ENCODE measurements at regions not wholly inside any gene's neighbourhood (a gene's known extent, or its start where the extent isn't known, plus 50 kb on each side); places are given as distances from the start of the nearest gene placed in this dataset.

DNA sequence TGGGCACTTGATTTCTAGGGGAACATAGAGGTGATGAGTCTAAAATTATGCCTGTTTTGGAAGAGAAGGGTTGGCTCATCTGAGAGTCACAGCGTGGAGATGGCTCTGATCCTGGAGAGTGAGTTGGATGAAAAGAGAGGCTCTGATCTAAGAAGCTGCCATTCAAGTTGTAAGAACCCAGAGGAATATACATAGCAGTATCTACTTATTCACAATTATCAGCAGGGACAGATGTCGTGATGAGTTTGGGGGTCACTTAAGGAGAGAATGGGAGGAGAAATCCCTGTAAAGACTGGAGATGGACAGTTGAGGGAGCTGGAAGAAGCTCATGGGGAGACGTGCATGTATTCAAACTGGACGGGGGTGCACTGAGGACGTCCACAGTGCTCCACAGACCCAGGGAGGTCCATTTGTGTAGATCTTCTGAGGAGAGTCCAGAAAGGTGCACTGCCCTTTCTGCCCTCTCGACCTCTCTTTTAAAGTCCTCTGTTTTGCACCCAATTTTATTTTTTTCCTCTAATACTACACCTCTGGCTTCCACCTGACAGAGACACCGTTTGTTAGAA is 124.7 kb upstream of the SSTR4 start:
- no peak for DNase-seq
- Histone ChIP-seq H3K36me3 (no peaks in the 10 kb centered on the region), H3K4me1 (no peaks in the 10 kb centered on the region), H3K27me3 (no peaks in the 10 kb centered on the region), H3K9me3 (no peaks in the 10 kb centered on the region), H3K4me3 (ENCODE audit: low read depth, low read length) (no peak overlapping the region)
- TF ChIP-seq, protein P1, sequence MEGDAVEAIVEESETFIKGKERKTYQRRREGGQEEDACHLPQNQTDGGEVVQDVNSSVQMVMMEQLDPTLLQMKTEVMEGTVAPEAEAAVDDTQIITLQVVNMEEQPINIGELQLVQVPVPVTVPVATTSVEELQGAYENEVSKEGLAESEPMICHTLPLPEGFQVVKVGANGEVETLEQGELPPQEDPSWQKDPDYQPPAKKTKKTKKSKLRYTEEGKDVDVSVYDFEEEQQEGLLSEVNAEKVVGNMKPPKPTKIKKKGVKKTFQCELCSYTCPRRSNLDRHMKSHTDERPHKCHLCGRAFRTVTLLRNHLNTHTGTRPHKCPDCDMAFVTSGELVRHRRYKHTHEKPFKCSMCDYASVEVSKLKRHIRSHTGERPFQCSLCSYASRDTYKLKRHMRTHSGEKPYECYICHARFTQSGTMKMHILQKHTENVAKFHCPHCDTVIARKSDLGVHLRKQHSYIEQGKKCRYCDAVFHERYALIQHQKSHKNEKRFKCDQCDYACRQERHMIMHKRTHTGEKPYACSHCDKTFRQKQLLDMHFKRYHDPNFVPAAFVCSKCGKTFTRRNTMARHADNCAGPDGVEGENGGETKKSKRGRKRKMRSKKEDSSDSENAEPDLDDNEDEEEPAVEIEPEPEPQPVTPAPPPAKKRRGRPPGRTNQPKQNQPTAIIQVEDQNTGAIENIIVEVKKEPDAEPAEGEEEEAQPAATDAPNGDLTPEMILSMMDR (IDR thresholded peaks at IDR 0.05; ENCODE audit: low read depth, low read length): no peak

DNA sequence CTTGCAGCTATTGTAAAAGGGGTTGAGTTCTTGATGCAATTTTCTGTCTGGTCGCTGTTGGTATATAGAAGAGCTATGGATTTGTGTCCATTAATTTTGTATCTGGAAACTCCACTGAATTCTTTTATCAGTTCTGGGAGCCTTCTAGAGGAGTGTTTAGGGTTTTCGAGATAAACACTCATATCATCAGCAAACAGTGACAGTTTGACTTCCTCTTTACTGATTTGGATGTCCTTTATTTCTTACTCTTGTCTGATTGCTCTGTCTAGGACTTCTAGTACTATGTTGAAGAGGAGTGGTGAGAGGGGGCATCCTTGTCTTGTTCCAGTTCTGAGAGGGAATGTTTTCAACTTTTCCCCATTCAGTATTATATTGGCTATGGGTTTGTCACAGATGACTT is 120.8 kb upstream of the SSTR4 start:
- TF ChIP-seq, protein P1 (IDR thresholded peaks at IDR 0.05; ENCODE audit: low read depth, low read length): no peak
- H3K9me3 ChIP-seq: no peaks in the 10 kb centered on the region; the same call in 1 of the 2 replicates
- H3K4me3 ChIP-seq (ENCODE audit: low read depth, low read length): no peak overlapping the region
- no peaks in the 10 kb centered on the region for H3K27me3 ChIP-seq
- DNase-seq: no peak
- H3K4me1 ChIP-seq: no peaks in the 10 kb centered on the region
- no peaks in the 10 kb centered on the region for H3K36me3 ChIP-seq

DNA sequence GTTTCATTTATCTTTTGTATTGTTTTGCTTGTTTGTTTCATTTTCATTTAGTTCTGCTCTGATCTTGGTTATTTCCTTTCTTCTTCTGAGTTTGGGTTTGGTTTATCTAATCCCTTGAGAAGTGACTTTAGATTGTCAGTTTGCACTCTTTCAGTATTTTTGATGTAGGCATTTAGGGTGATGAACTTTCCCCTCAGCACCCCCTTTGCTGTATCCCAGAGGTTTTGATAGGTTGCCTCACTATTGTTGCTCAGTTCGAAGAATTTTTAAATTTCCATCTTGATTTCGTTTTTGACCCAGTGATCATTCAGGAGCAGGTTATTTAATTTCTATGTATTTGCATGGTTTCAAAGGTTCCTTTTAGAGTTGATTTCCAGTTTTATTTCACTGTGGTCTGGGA is 119.6 kb upstream of the SSTR4 start:
- Histone ChIP-seq H3K36me3 (no peaks in the 10 kb centered on the region), H3K4me1 (no peaks in the 10 kb centered on the region), H3K4me3 (ENCODE audit: low read depth, low read length) (no peak overlapping the region), H3K27me3 (no peaks in the 10 kb centered on the region), H3K9me3 (no peaks in the 10 kb centered on the region; the same call in 1 of the 2 replicates)
- no peak for DNase-seq
- TF ChIP-seq, protein P1 (IDR thresholded peaks at IDR 0.05; ENCODE audit: low read depth, low read length): no peak

DNA sequence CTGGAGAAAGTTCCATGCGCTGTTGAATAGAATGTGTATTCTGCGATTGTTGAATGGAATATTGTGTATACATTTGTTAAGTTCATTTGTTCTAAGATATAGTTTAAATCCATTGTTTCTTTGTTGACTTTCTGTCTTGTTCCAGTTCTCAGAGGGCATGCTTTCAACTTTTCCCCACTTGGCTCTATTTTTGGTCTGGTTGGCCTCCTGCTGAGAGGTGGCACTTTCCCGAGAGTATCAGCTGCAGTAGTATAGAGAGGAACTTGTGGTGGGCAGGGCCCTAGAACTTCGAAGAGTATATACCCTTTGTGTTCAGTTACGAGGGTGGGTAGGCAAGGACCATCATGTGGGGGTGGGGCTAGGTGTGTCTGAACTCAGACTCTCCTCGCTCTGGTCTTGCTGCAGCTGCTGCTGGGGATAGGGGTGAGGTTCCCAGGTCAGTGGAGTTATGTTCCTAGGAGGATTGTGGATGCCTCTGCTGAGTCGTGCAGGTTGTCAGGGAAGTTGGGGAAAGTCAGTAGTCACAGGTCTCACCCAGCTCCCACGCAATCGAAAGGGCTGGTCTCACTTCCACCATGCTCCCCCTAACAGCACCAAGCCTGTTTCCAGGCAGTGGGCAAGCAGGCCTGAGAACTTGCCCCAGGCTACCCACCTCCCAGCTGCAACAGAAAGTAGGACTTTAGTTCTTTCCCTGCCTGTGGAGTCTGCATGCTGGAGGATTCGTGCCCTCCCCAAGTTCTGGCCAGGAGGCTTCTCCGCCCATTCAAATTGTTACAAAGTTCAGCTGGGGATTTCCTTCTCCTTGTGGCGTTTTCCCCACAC is 118.9 kb upstream of the SSTR4 start:
- no peaks in the 10 kb centered on the region; the same call in 1 of the 2 replicates for H3K9me3 ChIP-seq
- H3K27me3 ChIP-seq: no peaks in the 10 kb centered on the region
- H3K4me3 ChIP-seq (ENCODE audit: low read depth, low read length): no peak overlapping the region
- no peak for DNase-seq
- H3K4me1 ChIP-seq: no peaks in the 10 kb centered on the region
- H3K36me3 ChIP-seq: no peaks in the 10 kb centered on the region
- TF ChIP-seq, protein P1 (IDR thresholded peaks at IDR 0.05; ENCODE audit: low read depth, low read length): no peak

DNA sequence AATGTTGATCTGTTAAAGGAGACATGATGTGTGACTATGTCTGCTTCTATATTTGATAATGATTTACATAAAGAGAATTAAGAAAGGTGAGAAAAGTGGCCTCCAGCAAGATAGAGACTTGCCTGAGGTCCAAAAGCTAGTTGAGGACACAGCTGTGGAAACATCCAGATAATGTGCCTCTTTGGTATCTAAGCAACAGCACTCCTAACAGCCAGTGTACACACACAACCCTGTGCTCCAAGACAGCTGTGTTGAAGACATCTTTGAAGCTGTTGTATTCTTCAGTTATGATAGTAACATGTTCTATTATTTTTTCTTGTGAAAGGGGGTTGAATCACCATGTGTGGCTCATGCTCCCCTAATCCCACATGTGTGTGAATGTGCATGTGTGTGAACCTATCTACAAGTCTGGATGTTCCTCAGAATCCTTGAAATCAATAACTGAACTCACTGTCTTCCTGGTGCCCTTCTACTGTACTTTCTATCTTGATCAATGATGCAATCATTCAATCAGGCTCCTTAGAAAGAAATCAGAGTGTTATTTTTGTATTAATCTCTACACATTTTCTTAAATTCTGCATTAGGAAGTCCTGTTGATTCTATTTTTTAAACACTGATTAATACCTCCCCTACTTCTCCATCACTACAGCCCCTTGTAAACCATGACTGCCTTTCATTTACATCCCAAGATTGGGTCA is 116.7 kb upstream of the SSTR4 start:
- H3K36me3 ChIP-seq: no peaks in the 10 kb centered on the region
- no peak overlapping the region for H3K4me3 ChIP-seq (ENCODE audit: low read depth, low read length)
- DNase-seq: no peak
- H3K9me3 ChIP-seq: no peaks in the 10 kb centered on the region; the same call in 1 of the 2 replicates
- TF ChIP-seq, protein P1 (IDR thresholded peaks at IDR 0.05; ENCODE audit: low read depth, low read length): no peak
- H3K27me3 ChIP-seq: no peaks in the 10 kb centered on the region
- H3K4me1 ChIP-seq: no peaks in the 10 kb centered on the region
